Peyer's patch (tissue), 4 donors: ENCODE measurements at regions not wholly inside any gene's neighbourhood (a gene's known extent, or its start where the extent isn't known, plus 50 kb on each side); places are given as distances from the start of the nearest gene placed in this dataset.
"Not testable (repeated sequence)": the region's sequence is repeated elsewhere in the genome, so short reads cannot be mapped to it uniquely, and the experiment has no call there.

ENCODE experiments used
- CTCF ChIP-seq, 6 experiments: fragments of 450-650 bp in 4 of 6; fragments of 200-600 bp in 2 of 6; sonication (generic) in 1 of 6; IDR thresholded peaks; one replicate each; pipeline ENCODE4 v1.5.1; 2017 to 2019; ENCODE audit warnings: antibody characterized with exemption in 6 of 6, mild to moderate bottlenecking in 3 of 6, moderate library complexity in 1 of 6
- POLR2A ChIP-seq, 2 donors: fragments of 450-650 bp; IDR thresholded peaks; one replicate each; pipeline ENCODE4 v1.5.1; 2017; ENCODE audit warnings: antibody characterized with exemption in 2 of 2, mild to moderate bottlenecking in 2 of 2, moderate library complexity in 2 of 2

- not testable (repeated sequence) for TF ChIP-seq CTCF, POLR2A (IDR thresholded peaks at IDR 0.05)
These were observed 200.8 kb downstream of the LIPI start for GRCh38 chr21:14009990-14010389.
